Kidney glomerular epithelial cell (primary cell): ENCODE measurements at regions not wholly inside any gene's neighbourhood (a gene's known extent, or its start where the extent isn't known, plus 50 kb on each side); places are given as distances from the start of the nearest gene placed in this dataset.

Experiments
- DNase-seq: peaks from one replicate; lab custom pipeline; 2025; lab: John Stamatoyannopoulos, UW

DNA sequence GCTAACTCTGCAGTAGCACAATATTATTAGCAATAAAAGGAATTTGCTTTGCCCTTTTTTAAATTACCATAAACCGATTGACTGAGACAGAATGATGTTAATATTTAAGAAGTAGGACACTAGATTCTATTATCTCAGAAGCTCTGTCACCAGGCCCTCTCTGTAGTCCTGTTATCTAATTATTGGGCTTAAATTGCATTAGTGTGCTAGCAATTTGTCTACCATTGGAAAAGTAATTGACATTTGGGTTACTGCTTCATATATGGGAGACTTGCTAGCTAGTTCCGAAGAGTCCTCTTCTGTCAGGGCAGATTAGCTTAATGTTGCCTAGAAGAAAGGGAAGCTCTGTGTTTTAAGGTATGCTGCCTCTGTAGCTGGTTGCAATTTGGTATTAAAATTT lies 1107.3 kb upstream of the EEF2KMT start:
- no peak for DNase-seq

DNA sequence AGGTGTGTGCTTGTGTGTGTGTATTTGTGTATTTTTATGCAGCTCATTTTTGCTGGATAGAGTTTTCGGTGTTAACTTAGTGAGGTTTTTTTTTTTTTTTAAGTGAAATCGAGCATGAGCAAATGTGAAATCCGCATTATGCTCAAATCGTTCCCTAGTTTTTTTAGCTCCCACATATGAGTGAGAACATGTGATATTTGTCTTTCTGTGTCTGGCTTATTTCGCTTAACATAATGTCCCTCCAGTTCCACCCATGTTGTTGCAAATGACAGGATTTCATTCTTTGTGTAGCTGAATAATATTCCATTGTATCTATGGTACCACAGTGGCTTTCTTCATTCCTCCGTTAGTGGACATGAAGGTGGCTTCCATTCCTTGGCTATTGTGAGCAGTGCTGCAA lies 1103.3 kb upstream of the EEF2KMT start:
- DNase-seq, result no peak

DNA sequence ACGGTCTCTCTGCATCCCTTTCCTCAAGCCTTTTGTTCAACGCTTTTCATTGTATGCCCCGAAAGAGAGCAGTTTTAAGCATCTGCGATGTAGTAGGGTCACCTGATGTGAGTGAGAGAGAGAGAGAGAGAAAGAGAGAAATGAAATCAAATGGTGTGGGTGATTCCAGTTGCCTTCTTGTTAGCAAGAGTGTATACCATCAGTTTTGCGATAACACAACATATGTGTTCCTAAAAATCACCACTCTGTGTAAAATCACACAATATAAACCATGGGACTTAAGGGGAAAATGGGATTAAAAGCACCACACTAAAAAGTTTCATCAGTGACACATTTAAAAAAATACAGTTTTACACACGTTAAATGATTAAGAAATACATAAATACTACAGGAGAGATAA lies 1102.7 kb upstream of the EEF2KMT start:
- no peak for DNase-seq

DNA sequence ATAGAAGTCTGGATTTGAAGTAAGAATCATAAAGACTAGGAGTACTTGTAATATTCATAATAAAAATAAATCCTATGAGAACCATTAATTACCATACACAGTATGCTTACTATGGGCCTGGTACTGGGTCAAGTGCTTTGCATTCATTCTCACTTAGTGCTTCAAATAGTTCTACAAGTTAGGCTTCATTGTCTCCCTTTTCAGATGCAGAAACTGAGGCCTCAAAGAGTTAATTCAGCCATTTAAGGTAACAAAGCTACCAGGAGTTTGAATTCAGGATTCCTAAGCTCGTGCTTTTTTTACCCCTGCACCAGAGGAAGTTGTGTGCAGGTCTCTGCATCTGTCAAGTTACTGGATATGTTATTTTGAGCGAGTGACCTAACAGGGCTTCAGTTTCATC lies 1098.4 kb upstream of the EEF2KMT start:
- no peak for DNase-seq

DNA sequence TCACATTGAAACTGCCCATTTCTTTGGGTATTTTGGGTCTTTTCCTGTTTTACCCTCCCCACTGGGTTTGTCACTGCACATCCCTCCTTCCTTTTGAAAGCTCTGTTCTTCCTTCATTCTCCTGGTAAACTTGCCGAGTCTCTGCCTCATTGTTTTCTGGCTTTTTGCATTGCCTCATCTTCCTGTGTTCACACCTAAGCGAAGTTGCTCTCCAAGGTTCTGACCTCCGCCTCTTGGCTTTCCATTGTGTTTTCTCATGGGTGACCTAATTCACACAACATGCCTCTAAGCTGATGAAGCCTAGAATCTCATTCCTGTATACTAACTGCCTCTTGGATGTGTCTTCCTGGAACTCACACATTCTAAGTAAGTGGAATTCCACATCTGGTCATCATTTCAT lies 1096.1 kb upstream of the EEF2KMT start:
- DNase-seq, result peak; percentile 62

DNA sequence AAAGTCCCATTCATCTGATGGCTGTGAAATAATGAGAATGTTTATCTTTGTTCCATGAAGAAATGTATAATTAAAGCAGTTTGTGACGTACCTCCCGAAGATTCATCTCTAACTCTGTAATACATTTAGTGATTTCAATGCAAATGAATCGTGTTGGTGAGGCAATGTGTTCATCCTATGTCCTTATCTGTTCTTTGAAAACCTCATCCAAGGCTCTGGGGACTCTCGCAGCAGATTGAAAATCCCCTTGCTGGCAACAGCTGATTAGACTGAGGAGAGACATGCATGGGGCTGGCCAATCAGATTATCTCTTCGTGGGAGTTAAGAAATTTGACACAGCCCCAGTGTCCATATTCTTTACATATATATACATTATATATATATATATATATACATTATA lies 1095.4 kb upstream of the EEF2KMT start:
- no peak for DNase-seq

DNA sequence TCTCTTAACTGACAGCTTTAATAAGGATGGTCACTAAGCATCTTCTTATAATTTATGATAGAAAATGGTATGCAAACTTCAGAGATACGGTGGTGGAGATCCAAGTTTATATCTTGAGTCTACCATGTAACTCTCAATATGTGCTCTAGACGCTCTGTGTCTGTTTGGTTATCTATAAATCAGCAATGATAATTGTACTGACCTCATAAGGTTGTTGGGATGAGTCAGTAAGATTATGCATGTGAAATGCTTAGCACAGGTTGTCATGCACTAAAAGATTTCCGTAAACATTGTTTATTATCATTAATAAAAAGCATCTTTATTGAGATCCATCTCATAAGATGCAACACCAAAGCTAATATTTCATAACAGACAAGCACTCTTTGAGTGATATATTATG lies 1094.9 kb upstream of the EEF2KMT start:
- no peak for DNase-seq

DNA sequence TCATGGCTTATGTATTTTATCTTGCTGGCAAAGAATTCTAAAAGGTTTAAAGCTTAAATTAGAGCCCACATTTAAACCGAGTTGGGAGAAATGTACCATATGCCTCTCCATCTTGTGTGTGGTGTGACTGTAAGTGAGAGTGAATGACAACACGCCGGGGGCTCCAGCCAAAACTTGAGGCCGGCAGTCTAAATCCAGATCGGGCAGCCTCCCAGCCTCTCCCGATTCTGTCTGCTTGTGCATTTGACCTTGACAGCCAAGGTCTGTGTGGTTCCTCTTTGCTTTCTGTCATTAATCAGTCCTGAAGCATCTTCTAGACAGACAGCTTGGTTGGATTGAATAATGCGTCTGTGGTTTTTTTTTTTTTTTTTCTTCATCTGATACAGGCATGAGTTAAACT lies 1093.2 kb upstream of the EEF2KMT start:
- no peak for DNase-seq

DNA sequence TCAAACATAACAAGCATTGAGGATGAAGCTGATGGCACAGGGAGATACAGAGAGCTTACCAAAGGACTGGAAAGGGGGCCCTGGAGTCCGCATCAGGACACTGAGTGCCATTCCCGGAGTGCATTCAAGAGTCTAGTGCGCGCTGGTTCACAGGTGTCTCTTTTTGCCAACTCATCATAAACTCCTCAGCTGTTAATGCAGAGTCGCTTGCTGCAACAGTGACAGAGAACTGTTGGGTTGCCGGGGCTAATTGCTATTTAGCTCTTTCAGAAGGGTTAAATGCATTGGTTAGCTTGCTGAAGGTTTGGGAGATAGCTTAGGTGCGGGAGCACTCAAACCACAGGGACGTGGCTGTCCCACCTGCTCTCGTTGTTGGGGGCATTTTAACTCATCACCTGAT lies 1091.6 kb upstream of the EEF2KMT start:
- no peak for DNase-seq

DNA sequence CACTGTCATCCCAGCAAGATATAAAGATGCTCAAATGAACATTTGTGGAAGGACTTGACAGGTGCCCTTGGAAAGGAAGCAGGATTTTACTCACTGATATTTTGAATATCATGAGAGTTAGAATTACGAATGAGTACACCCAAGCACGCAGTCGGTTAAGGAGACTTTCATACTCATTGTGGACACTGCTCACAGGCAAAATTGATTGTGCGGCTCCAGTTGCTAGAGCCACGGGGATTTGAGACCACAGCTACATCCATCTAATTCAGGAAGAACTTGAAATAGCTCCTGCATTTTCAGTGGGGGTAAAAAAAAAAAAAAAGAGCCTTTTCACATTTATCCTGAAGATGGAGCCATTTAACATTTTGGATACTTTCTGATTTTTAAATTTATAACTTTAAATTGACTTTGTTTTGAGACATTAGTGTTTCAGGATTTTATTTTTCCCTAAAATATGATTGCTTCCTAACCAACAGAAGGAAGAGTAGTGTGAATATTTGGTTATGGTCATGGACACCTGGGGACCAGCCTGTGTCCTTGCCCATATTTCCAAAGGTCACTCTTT lies 1080.1 kb upstream of the EEF2KMT start:
- DNase-seq, result no peak

DNA sequence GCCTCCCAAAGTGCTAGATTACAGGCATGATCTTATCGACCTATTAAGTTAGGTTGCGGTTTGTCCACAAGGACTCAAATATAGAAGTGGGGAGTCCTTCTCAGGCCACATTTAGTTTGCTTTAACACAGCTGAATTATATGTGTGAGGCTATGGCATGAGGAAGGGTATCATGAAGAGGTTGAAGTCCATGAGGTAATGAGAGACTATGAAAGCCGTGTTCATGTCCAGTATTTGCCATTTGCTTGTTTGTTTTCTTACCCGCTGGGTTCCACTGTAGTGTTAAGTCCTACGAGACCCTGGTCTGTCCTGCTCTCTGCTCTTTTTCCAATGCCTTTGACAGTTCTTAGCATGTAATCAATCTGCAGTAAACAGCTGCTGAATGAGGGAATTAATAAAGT lies 1072.4 kb upstream of the EEF2KMT start:
- no peak for DNase-seq

DNA sequence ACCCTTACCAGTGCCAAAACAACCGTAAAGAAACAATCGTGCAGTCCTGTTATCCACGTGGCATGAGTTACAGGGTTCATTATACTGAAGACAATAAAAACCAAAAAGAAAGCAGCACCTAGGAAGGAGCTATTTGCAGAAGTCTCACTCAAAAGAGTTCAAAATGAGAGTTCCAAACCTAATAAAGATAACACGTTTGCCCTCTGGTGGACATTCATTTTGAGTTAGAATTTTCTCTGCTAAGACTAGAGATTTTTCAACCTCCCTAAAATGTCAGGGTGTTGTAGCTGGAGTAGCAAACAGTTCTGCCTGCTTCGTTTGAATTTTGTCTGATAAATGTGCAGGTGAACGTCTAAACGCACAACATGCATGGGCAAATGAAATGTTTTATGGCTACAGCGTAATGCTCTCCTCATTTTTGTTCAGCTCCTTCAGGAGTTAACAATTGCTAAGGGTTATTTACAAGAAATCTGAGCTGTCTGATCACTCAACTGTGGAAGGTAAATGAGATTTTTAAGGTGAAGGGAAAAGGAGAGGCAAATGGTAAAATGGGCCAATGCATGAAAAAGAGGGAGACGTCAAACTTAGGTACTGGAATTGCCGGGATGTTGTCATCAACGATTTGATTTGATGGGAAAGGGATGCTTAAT lies 1067.9 kb upstream of the EEF2KMT start:
- DNase-seq, result peak; percentile 7

DNA sequence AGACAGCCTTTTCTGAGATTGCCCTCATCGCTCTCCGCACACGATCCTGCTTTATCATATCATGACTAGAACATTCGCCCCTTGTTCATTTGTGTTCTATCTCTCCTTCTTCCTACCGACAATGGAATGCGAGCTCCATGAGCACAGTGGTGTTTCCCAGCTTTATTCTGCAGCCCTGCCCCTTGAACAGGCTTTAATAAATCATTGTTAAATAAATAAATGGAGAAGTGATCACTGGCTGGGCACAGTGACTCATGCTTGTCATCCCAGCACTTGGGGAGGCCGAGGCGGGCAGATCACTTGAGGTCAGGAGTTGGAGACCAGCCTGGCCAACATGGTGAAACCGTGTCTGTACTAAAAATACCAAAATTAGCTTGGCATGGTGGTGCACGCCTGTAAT lies 1063.3 kb upstream of the EEF2KMT start:
- no peak for DNase-seq

DNA sequence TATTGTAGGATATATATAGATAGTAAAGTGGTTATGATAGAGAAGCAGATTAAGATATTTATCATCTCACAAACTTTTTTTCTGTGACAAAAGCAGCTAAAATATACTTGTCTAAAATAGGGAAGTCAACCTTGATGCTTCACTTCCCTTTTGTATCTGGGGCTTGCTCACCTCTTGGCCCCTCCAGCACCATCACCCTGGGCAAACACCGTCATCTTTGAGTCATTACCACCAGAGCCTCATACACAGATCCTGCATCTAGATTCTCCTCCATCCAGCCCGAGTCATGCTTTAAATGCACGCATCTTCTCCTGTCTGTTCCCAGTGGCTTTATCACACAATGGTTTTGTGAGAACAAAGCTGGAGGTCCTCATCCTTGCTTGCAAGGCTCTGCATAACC lies 1062.7 kb upstream of the EEF2KMT start:
- no peak for DNase-seq

DNA sequence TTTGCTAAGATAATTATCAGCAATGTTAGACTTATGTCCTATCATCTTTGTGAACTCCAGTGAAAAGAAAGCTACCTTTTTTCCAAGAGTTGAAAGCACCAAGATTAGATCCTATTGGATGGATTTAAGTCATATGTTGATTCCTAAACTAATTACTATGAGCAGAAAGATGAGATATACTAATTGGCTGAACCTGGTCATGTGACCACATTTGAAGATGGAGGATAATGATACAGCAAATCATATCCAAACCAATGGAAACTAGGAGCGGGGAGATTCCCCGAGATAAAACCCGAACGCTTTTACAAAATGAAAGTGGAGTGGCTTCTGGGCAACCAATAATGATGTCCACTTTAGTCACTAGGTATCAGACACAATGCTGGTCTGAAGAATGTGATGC lies 1060.2 kb upstream of the EEF2KMT start:
- DNase-seq, result no peak

DNA sequence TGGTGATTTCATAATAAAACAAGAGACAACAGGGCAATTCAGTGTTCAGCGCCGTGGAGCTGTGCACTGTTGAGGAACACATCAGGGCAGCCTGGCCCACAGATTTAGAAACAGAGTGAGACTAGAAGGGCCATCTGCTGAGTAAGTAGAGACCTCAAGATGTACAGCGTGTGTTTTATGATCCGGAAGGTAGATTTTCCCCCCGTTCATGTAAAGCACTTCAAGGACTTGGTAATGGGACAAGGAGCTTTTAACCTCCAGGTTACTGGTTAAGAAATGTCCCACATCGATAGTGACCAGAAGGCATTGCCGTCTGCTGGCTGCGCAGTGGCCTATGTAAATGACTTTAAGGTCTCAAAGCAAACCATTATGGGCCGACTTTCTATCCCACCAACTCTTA lies 1057.7 kb upstream of the EEF2KMT start:
- DNase-seq, result no peak

DNA sequence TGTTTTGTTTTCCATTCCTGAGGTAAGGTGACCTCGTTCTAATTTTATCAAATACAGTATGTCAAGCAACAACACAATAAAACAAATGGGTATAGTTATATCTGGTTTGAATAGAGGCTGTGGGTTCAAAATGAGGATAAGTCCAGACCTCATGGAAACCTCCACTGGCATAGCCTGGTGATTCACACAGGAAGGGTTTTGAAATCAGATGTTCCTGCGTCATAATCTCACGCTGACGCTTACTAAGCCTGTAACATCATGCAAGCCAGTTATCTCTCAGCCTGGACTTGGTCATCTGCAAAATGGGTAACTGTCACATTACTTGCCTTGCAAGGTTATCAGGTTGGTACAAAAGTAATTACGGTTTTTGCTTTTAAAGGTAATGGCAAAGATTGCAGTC lies 1056.3 kb upstream of the EEF2KMT start:
- no peak for DNase-seq

DNA sequence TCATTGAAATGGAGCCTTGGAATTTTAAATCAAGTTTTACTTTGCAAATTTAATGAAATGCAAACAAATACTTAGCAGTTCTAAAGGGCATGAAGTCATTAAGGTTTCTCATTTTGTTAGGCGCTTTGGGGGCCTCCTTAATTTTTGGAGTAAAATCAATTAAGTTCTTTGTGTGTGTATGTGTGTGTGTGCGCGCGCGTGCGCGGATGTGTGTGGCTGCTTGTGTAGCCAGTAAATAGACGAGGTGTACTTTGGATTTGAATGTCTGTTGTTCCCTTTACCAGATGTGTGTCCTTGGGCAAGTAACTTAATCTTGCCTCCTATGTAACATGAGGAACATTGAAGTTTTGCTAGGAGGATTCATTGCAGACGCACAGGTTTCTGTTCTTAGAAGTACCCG lies 1051.4 kb upstream of the EEF2KMT start:
- DNase-seq, result no peak

DNA sequence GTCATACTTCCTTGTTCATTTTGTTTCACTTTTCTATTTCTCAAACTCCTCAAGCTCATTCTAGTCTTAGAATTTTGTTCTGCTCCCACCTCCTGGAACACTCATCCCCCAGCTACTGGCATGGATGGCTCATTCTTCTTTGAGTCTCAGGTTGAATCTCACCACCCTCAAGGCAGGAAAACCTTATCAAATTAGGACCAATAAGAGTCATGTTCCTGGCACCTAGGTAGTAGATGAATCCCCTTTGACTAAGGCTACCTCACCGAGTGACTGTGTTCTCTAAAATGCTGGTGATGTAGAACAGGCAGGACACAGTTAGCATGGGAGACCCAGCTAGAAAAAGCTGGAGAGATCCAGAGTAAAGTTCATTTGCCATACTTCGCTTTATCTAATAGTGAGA lies 1050.8 kb upstream of the EEF2KMT start:
- no peak for DNase-seq

DNA sequence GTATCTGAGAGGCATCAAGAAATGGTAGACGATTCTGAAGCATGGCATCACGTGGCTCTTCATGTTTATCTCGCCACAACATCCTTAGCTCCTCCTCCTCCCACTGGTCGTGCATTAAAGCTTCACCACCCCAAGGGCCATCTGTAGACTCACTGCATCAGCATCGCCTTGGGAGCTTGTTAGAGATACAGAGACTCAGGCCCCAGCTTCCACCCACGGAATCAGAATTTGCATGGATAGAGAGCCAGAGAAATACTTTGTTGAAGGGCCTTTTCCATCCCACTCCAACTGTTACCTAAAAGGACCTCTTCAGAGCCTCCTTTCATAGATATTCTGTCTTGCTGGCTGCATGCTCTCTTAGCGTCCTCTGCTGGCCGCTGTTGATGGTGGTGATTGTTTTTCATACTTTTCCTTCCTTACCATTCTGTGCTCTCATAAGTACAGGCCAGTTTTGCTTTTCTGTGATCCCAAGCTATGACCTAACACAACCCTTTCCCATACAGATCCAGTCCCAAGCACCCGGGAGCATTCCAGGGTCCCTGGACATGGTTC lies 1049.4 kb upstream of the EEF2KMT start:
- no peak for DNase-seq

DNA sequence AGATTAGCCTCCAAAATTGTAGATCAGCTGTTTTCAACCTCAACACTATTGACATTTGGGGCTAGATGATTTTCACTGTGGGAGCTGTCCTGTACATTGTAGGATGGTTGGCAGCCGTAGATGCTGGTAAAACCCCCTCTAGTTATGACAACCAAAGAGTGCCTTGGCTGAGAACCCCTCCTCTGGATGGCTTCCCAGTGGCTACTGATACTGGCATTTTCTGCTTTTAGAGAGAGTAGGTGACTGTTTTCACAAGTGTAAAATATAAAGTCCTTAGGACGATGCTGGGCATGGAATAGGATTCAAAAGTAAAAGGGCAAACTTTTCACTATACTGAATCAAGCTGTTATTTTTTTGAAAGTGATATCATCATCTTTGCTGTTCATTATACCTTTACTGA lies 1048.8 kb upstream of the EEF2KMT start:
- DNase-seq, result no peak

DNA sequence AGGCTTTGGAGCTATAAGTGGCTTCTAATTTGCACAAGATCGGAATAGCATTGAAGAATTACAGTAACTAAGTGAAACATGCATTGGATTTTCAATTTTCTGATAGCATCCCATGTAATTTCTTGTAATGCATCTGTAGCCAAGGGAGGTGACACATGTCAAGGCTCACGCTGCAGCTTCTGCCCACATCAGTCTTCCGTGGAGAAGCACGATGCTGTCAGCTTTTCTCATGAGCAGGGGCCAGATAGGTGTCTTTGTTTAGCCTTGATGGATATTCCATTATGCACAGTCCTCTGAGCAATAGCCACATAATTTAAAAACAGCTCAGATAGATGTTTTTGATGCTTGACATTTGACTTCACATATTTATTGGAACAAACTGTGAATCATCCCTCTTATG lies 1046.9 kb upstream of the EEF2KMT start:
- no peak for DNase-seq

DNA sequence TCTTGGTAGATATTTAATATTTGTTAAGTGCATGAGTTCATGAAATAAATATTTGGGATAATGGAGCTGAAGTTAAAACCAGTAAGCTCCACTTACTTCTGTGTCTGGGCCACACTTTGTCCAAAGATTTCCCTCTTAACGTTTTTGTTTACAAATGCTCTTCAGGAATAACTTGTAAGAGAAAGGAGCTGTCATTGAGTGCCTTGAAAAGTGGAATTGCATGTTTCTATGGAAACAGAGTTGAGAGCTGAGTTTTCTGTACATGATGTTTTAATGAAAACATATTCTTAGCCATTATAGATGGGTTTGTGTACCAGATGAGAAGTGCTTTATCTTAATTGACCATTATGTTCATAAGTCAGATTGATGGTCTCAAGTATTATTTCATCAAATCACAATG lies 1045.4 kb upstream of the EEF2KMT start:
- no peak for DNase-seq

DNA sequence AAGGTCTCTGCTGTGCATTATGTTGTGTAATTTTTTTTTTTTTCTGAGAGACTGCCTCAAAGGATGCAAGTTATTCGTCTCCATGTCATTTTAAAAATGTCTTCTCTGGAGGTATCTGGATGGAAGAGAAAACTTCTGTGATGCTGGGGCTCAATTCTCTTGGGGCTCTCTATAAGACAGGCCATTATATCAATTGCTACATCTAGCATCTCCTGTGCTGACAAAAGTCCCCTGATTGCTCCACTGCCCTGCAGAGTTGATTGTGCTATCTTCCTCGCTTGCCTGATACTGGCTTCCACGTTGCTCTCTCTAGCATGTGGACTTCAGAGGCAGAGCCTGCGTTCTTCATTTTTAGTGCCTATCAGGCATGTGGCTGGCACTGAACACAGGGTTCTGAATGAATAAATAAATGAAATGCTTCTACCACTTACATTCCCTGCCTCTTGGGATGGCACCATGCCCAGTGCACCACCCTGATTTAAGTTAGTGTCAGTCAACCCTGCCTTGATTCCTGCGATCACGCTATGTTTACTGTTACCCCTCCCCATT lies 1035.5 kb upstream of the EEF2KMT start:
- no peak for DNase-seq
